ENCODE measurements at regions not wholly inside any gene's neighbourhood (a gene's known extent, or its start where the extent isn't known, plus 50 kb on each side); places are given as distances from the start of the nearest gene placed in this dataset.

DNA sequence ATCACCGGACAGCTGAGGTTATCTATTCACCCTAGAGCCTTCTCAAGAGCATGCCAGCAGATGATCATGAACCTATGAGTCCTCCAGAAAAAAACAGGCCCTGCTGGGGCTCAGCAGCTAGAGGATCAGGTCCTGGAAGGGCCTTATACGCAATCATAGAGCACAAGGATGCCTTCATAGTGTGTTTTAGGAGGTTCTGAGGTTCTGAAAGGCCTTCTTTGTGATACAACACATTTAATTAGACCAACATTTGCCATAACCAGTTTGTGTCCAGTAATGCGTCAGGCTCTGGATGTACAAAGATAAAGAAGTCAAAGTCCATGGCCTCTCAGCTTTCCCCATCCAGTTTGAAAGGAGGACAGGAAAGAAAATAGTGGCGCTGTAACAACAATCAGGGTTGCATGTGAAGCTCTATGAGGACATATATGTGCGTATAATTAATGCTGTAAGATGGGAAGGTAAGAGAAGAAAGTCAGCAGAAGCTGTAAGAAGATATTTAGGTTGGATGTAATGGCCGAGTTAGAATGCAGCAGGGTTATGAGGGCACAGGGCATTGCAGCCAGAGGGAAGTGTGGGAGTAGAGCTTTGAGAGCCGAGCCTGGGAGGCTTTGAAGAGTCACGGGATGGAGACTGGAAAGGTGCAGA is 302.6 kb upstream of the TBL1XR1 start:
- Histone ChIP-seq H3K4me3 (no peak overlapping the region), H3K36me3 (ENCODE audit: insufficient read depth, low read length) (no peaks in the 10 kb centered on the region), H3K27ac (no peak overlapping the region), H3K9ac (ENCODE audit: insufficient read length) (no peak overlapping the region), H3K9me3 (ENCODE audit: low read depth, low read length) (no peaks in the 10 kb centered on the region)
- no peak for TF ChIP-seq POLR2AphosphoS5 (IDR thresholded peaks at IDR 0.05; ENCODE audit: borderline replicate concordance, low read depth, low read length)
- TF ChIP-seq EZH2 (IDR thresholded peaks at IDR 0.05): no peak
- no peak for TF ChIP-seq FOXP2 (optimal IDR thresholded peaks at IDR 0.05; ENCODE audit: control extremely low read depth, extremely low read length, insufficient read depth)
- DNase-seq (ENCODE audit: low read depth, low spot score): no peak

DNA sequence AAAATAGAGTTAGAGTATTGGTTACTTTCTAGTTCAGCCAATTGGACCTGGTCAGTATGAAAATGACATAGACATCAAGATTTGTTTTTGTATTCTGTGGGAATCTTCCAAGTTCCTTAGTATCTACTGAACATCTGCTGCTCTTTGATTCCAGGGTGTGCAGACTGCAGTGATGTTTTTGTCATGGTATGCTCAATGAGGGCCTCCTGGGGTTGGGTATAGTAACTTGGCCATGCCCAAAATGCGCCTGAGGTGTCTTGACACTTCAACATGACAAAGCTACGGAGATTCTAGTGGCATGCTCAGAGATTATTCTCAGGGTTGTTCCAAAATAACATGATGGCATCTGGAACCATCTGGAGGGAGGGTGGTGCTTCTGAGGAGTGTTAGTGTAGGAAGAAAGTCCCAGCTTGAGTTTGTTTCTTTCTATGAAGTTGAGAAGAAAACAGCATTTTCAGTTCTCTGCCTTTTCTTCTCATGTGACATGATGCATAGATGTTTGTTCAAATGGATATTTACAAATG is 313.5 kb upstream of the TBL1XR1 start:
- Histone ChIP-seq H3K4me3 (no peak overlapping the region), H3K9ac (ENCODE audit: insufficient read length) (no peak overlapping the region), H3K27ac (no peak overlapping the region), H3K36me3 (ENCODE audit: insufficient read depth, low read length) (no peaks in the 10 kb centered on the region), H3K9me3 (ENCODE audit: low read depth, low read length) (no peaks in the 10 kb centered on the region)
- no peak for DNase-seq (ENCODE audit: low read depth, low spot score)
- TF ChIP-seq EZH2 (IDR thresholded peaks at IDR 0.05) (no peak), POLR2AphosphoS5 (IDR thresholded peaks at IDR 0.05; ENCODE audit: borderline replicate concordance, low read depth, low read length) (no peak), FOXP2 (optimal IDR thresholded peaks at IDR 0.05; ENCODE audit: control extremely low read depth, extremely low read length, insufficient read depth) (no peak)

DNA sequence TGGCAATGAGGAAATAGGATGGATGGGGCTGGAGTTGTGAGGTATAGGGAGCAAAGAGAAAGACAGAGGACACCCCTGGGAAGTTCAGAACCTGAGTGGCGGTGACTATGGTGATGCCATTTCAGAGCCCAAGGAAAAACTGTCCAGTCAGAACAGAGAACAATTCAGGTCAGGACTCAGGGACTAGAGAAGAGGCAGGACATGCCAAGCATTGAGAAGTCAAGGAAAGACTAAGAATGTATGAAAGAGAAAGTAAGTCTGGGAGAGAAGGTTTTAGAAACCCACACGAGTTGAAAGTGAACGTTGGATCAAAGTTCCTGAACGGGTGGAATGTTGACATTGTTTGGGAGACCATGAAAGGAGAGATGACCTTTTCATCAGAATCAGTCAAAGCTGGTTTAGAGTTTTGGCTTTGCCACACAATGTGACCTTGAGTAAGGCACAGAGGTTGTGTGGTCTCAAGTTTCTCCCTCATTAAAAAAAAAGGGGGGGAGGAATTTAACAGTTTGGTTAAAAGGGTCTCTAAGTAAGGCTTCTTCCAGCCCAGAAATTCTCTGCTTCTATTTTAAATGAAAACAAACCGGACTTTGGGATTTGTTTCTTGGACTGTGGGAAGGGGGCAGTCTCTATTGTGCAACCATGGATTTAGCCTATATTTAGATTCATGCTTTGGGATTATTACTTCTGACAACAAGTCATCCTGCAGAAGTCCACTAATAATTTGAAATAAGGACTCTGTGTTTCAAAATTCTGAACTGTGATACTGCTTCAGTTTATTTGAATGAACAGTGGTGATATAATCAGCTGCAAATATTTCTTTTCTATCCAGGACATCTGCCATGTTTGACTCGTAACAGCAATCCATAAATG is 315.9 kb upstream of the TBL1XR1 start:
- Histone ChIP-seq H3K9me3 (ENCODE audit: low read depth, low read length) (no peaks in the 10 kb centered on the region), H3K9ac (ENCODE audit: insufficient read length) (no peak overlapping the region), H3K4me3 (no peak overlapping the region), H3K36me3 (ENCODE audit: insufficient read depth, low read length) (no peaks in the 10 kb centered on the region), H3K27ac (no peak overlapping the region)
- DNase-seq (ENCODE audit: low read depth, low spot score): no peak
- TF ChIP-seq POLR2AphosphoS5 (IDR thresholded peaks at IDR 0.05; ENCODE audit: borderline replicate concordance, low read depth, low read length) (no peak), FOXP2 (optimal IDR thresholded peaks at IDR 0.05; ENCODE audit: control extremely low read depth, extremely low read length, insufficient read depth) (no peak), EZH2 (IDR thresholded peaks at IDR 0.05) (no peak)

DNA sequence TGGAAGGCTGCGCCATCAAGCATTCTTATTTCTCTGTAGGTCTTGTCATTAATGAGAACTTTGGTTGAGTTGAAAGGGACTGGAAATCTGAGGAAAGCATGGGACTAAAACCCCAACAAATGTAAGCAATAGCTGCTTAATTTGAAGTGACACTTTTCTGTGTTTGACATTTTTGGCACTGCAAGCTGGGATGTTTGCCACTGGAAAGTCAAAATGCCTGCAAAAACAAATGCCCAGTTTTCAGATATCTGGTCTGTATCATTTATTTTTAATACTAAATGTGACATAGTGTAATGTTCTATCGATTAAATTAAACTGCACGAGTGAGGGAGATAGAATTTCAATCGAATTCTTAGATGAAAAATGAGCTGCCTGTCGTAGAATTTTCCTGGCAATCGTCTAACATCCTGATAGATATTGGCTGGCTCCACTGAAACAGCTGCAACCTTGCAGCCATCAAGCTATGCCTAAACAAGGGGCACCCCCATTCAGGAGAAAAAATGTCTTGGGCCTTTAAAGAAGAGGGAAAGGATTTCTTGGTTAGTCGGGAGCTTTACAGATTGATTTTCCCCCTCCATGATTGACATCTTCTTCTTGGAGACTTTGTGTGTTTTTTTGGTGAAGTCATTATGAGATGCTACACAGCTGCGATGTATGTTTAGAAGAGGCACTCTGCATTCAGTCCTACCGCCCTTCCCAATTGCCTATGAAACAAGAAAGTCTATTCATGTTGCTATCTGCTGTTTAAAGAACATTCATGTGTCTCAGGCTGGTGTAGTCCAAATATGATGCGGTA is 316.7 kb upstream of the TBL1XR1 start:
- DNase-seq (ENCODE audit: low read depth, low spot score): no peak
- H3K36me3 ChIP-seq (ENCODE audit: insufficient read depth, low read length): no peaks in the 10 kb centered on the region
- H3K9me3 ChIP-seq (ENCODE audit: low read depth, low read length): no peaks in the 10 kb centered on the region
- no peak overlapping the region for H3K27ac ChIP-seq
- no peak overlapping the region for H3K4me3 ChIP-seq
- TF ChIP-seq FOXP2 (optimal IDR thresholded peaks at IDR 0.05; ENCODE audit: control extremely low read depth, extremely low read length, insufficient read depth) (no peak), EZH2 (IDR thresholded peaks at IDR 0.05) (no peak), POLR2AphosphoS5 (IDR thresholded peaks at IDR 0.05; ENCODE audit: borderline replicate concordance, low read depth, low read length) (no peak)
- H3K9ac ChIP-seq (ENCODE audit: insufficient read length): no peak overlapping the region

DNA sequence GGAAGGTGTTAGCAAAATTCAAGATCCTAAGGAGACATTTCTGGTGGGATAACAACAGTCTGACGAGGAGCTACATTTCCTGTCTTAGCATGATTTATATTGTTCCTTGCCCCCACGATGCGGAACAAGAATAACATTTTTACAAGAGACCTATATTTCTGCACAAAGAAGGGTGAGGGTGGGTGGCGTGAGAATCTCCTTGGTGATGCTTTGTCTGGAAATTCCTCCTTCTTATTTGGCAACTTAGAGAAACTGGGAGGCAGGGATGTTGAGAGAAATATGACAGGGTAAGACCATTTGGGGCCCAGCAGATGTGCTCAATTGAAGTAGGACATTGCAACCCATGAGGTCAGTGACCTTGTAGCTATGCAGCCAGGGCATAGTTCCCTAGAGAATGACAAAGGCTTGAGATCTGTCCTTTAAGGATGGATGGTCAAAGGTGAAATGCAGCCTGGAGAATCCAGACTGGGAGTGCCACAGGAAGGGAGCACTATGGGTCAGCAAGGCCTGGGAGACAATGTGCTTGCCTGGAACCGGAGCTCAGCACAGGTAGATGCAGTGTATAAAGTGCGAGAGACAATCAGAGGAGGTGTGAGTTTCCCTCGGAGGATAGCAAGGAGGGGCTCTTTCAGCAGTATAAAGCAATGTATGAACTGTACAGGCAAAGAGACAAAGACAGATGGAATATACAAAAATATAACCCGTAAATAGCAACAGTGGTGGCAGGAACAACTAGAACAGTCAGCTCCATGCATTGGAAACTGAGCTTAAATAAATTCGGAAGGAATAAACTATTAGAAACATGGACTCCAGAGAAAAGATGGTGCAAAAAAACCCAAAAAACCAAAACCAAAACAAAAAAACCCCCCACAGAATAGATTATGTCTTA is 317.6 kb upstream of the TBL1XR1 start:
- no peak overlapping the region for H3K9ac ChIP-seq (ENCODE audit: insufficient read length)
- no peak for DNase-seq (ENCODE audit: low read depth, low spot score)
- TF ChIP-seq FOXP2 (optimal IDR thresholded peaks at IDR 0.05; ENCODE audit: control extremely low read depth, extremely low read length, insufficient read depth) (no peak), POLR2AphosphoS5 (IDR thresholded peaks at IDR 0.05; ENCODE audit: borderline replicate concordance, low read depth, low read length) (no peak), EZH2 (IDR thresholded peaks at IDR 0.05) (no peak)
- no peaks in the 10 kb centered on the region for H3K36me3 ChIP-seq (ENCODE audit: insufficient read depth, low read length)
- no peaks in the 10 kb centered on the region for H3K9me3 ChIP-seq (ENCODE audit: low read depth, low read length)
- H3K27ac ChIP-seq: no peak overlapping the region
- no peak overlapping the region for H3K4me3 ChIP-seq

DNA sequence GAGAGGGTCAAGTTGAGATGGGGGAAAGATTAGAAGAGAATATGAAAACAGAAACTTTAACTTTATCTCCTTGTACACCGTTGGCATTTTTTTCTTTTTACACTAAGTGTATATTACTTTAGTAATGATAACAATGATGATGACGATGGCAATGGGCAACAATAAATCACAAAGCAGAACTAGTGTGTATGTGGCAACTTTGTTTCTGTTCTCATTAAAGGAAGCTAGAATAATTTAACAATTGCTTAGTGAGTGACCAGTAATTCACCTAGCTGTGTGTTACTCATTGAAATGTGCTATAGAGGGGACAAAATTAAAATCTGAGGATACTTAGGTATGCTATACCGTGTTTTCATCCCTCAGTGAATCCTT is 318.5 kb upstream of the TBL1XR1 start:
- TF ChIP-seq FOXP2 (optimal IDR thresholded peaks at IDR 0.05; ENCODE audit: control extremely low read depth, extremely low read length, insufficient read depth) (no peak), POLR2AphosphoS5 (IDR thresholded peaks at IDR 0.05; ENCODE audit: borderline replicate concordance, low read depth, low read length) (no peak), EZH2 (IDR thresholded peaks at IDR 0.05) (no peak)
- no peak overlapping the region for H3K9ac ChIP-seq (ENCODE audit: insufficient read length)
- no peak for DNase-seq (ENCODE audit: low read depth, low spot score)

More for the DNA sequence above, 318.5 kb upstream of the TBL1XR1 start:
- H3K27ac ChIP-seq: no peak overlapping the region
- no peaks in the 10 kb centered on the region for H3K36me3 ChIP-seq (ENCODE audit: insufficient read depth, low read length)
- H3K4me3 ChIP-seq: peak overlapping the region; percentile 3; the same call in 1 of the 2 replicates
- no peaks in the 10 kb centered on the region for H3K9me3 ChIP-seq (ENCODE audit: low read depth, low read length)

Measured in SK-N-MC (cell line).